ENCODE measurements at regions not wholly inside any gene's neighbourhood (a gene's known extent, or its start where the extent isn't known, plus 50 kb on each side); places are given as distances from the start of the nearest gene placed in this dataset.

- H2AFZ ChIP-seq (ENCODE audit: control insufficient read depth, low read length), result no peak overlapping the region
- FAIRE-seq, result no peak
Observed at GRCh38 chr4:81874661-81875515, 403.2 kb upstream of the RASGEF1B start.

DNA sequence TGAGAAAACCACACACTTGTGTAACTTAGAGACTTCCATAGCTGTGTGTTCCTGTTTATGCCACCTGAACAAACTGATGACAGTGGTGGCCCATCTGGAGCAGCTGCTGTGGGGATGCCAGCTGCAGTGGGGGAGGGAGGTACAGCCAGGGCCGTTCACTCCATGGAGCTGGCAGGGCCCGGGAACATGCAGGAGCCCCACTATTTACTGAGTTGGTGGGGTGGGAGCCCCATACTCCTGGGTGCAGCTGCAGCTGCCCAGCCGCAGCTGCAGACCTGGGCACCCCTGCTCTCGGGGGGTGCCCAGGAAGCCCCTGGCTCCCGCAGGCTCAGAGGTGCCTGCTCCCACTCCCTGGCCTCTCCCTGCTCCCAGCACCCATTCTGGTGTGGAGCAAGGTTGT is 398.6 kb upstream of the RASGEF1B start:
- Histone ChIP-seq H3K4me3 (ENCODE audit: control insufficient read depth in 2 of 3, extremely low read depth in 1 of 3, insufficient read depth in 2 of 3, low read depth in 1 of 3, low read length in 3 of 3) (no peak overlapping the region), H3K9ac (ENCODE audit: control insufficient read depth, extremely low read depth, insufficient read depth, low read length) (no peak overlapping the region), H4K20me1 (ENCODE audit: control insufficient read depth, extremely low read depth, insufficient read depth, low read length) (no peaks in the 10 kb centered on the region), H3K27me3 (ENCODE audit: control insufficient read depth, extremely low read depth, insufficient read depth, low read length) (no peaks in the 10 kb centered on the region), H3K9me1 (ENCODE audit: control insufficient read depth, extremely low read depth, insufficient read depth, low read length) (no peaks in the 10 kb centered on the region), H2AFZ (ENCODE audit: control insufficient read depth, low read length) (no peak overlapping the region), H3K79me2 (ENCODE audit: control insufficient read depth, insufficient read depth, low read length) (no peaks in the 10 kb centered on the region), H3K4me2 (ENCODE audit: control insufficient read depth, extremely low read depth, insufficient read depth, low read depth, low read length) (no peak overlapping the region), H3K27ac (ENCODE audit: control insufficient read depth, insufficient read depth, low read length) (no peak overlapping the region), H3K4me1 (ENCODE audit: control insufficient read depth, extremely low read depth, insufficient read depth, low read length) (no peaks in the 10 kb centered on the region), H3K9me3 (ENCODE audit: control insufficient read depth, low read depth, low read length) (no peaks in the 10 kb centered on the region), H3K36me3 (ENCODE audit: control insufficient read depth in 2 of 2, extremely low read depth in 1 of 2, insufficient read depth in 2 of 2, low read length in 2 of 2) (no peaks in the 10 kb centered on the region)
- FAIRE-seq (no peak), DNase-seq (ENCODE audit: low read depth, low spot score) (no peak)
- TF ChIP-seq CTCF (optimal IDR thresholded peaks at IDR 0.05 in 1 of 3, IDR thresholded peaks at IDR 0.05 in 1 of 3, conservative IDR thresholded peaks at IDR 0.05 in 1 of 3; ENCODE audit: extremely low read depth in 1 of 3, insufficient read depth in 2 of 3, low read length in 3 of 3) (no peak), EZH2 (IDR thresholded peaks at IDR 0.05; ENCODE audit: low read length) (no peak)
- dilution Hi-C loops (cut with MboI; ENCODE audit: extremely low pct_ligation_motif_present, low sequenced_read_pairs), result no loop called here

More at GRCh38 chr4:81874661-81875515, 403.2 kb upstream of the RASGEF1B start:
- Histone ChIP-seq H3K79me2 (ENCODE audit: control insufficient read depth, insufficient read depth, low read length) (no peaks in the 10 kb centered on the region), H3K9me3 (ENCODE audit: control insufficient read depth, low read depth, low read length) (no peaks in the 10 kb centered on the region), H3K9me1 (ENCODE audit: control insufficient read depth, extremely low read depth, insufficient read depth, low read length) (no peaks in the 10 kb centered on the region), H3K4me1 (ENCODE audit: control insufficient read depth, extremely low read depth, insufficient read depth, low read length) (no peaks in the 10 kb centered on the region), H3K4me3 (ENCODE audit: control insufficient read depth in 2 of 3, extremely low read depth in 1 of 3, insufficient read depth in 2 of 3, low read depth in 1 of 3, low read length in 3 of 3) (no peak overlapping the region), H4K20me1 (ENCODE audit: control insufficient read depth, extremely low read depth, insufficient read depth, low read length) (no peaks in the 10 kb centered on the region), H3K4me2 (ENCODE audit: control insufficient read depth, extremely low read depth, insufficient read depth, low read depth, low read length) (no peak overlapping the region), H3K9ac (ENCODE audit: control insufficient read depth, extremely low read depth, insufficient read depth, low read length) (no peak overlapping the region), H3K36me3 (ENCODE audit: control insufficient read depth in 2 of 2, extremely low read depth in 1 of 2, insufficient read depth in 2 of 2, low read length in 2 of 2) (no peaks in the 10 kb centered on the region), H3K27me3 (ENCODE audit: control insufficient read depth, extremely low read depth, insufficient read depth, low read length) (no peaks in the 10 kb centered on the region), H3K27ac (ENCODE audit: control insufficient read depth, insufficient read depth, low read length) (no peak overlapping the region)
- dilution Hi-C loops (cut with MboI; ENCODE audit: extremely low pct_ligation_motif_present, low sequenced_read_pairs), result no loop called here
- no peak for DNase-seq (ENCODE audit: low read depth, low spot score)
- no peak for TF ChIP-seq CTCF (optimal IDR thresholded peaks at IDR 0.05 in 1 of 3, IDR thresholded peaks at IDR 0.05 in 1 of 3, conservative IDR thresholded peaks at IDR 0.05 in 1 of 3; ENCODE audit: extremely low read depth in 1 of 3, insufficient read depth in 2 of 3, low read length in 3 of 3)
- no peak for TF ChIP-seq EZH2 (IDR thresholded peaks at IDR 0.05; ENCODE audit: low read length)

Measured in keratinocyte (primary cell).